HepG2 (cell line): ENCODE measurements at regions not wholly inside any gene's neighbourhood (a gene's known extent, or its start where the extent isn't known, plus 50 kb on each side); places are given as distances from the start of the nearest gene placed in this dataset.

Source experiments
- CHD2 ChIP-seq: IDR thresholded peaks from 2 replicates; pipeline ENCODE4 v1.6.1; 2011; ENCODE audit warnings: low read depth, low read length, improper control_type of control experiment
- EP300 ChIP-seq, 3 experiments: sonication (generic) in 1 of 3; formaldehyde crosslinking in 1 of 3; IDR thresholded peaks; 2 replicates each; pipeline versions ENCODE4 v1.5.1 to v1.6.1; 2011 to 2020; ENCODE audit warnings: low read depth in 2 of 3, low read length in 2 of 3, borderline replicate concordance in 1 of 3, improper control_type of control experiment in 1 of 3, mild to moderate bottlenecking in 1 of 3, missing genetic modification reagents in 1 of 3, moderate library complexity in 1 of 3

- TF ChIP-seq EP300 (IDR thresholded peaks at IDR 0.05; ENCODE audit: low read depth in 2 of 2, low read length in 2 of 2) = no peak
- TF ChIP-seq EP300 (CRISPR knock-in tag; IDR thresholded peaks at IDR 0.05; ENCODE audit: borderline replicate concordance) = no peak
- no peak for TF ChIP-seq CHD2
Measured at GRCh38 chr11:127412722-127413380, 412.3 kb upstream of the KIRREL3 start.
